ENCODE measurements at regions not wholly inside any gene's neighbourhood (a gene's known extent, or its start where the extent isn't known, plus 50 kb on each side); places are given as distances from the start of the nearest gene placed in this dataset.
A peak's percentile ranks its signal among the peaks of the same experiment; 100 is the strongest.

GRCh38 chr6:6751266-6751596 is 162.7 kb downstream of the LY86 start:
- ChIA-PET CTCF (interaction anchor here (0.6 to 1.5 kb wide), 3 partner anchors 75 to 159 kb away, joined by 3 to 4 read pairs (median 4); no protein-coding TSS in a partner anchor), POLR2A (interaction anchor here (0.7 to 5.0 kb wide), 17 partner anchors 15 to 486 kb away, joined by 3 to 21 read pairs (median 5); partner anchors contain the start of gene RREB1)
- no peaks in the 10 kb centered on the region for H3K36me3 Mint-ChIP-seq (ENCODE audit: insufficient read depth, unreplicated experiment)
- no peaks in the 10 kb centered on the region for H3K9me3 Mint-ChIP-seq (ENCODE audit: unreplicated experiment)
- H3K4me3 Mint-ChIP-seq (ENCODE audit: unreplicated experiment) = no peak overlapping the region
- intact Hi-C loops (cut with micrococcal nuclease) = no loop called here
- peaks cover 34% of the 10 kb centered on the region for H3K4me1 Mint-ChIP-seq (ENCODE audit: insufficient read depth, unreplicated experiment)
- TF ChIP-seq, protein P1, sequence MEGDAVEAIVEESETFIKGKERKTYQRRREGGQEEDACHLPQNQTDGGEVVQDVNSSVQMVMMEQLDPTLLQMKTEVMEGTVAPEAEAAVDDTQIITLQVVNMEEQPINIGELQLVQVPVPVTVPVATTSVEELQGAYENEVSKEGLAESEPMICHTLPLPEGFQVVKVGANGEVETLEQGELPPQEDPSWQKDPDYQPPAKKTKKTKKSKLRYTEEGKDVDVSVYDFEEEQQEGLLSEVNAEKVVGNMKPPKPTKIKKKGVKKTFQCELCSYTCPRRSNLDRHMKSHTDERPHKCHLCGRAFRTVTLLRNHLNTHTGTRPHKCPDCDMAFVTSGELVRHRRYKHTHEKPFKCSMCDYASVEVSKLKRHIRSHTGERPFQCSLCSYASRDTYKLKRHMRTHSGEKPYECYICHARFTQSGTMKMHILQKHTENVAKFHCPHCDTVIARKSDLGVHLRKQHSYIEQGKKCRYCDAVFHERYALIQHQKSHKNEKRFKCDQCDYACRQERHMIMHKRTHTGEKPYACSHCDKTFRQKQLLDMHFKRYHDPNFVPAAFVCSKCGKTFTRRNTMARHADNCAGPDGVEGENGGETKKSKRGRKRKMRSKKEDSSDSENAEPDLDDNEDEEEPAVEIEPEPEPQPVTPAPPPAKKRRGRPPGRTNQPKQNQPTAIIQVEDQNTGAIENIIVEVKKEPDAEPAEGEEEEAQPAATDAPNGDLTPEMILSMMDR (IDR thresholded peaks at IDR 0.05; ENCODE audit: unreplicated experiment) = no peak
- peak overlapping the region; percentile 4 for H3K27ac Mint-ChIP-seq (ENCODE audit: low read depth, unreplicated experiment)
- H3K27me3 Mint-ChIP-seq (ENCODE audit: insufficient read depth, unreplicated experiment) = no peaks in the 10 kb centered on the region
- BruUV-seq (replicated peaks) = no TSS peak
- DNase-seq (ENCODE audit: unreplicated experiment) = peak; percentile 18

GRCh38 chr6:6751619-6752023 is 163.1 kb downstream of the LY86 start:
- CTCF ChIA-PET = interaction anchor here (0.6 to 1.1 kb wide), 3 partner anchors 27 to 159 kb away, joined by 3 to 4 read pairs (median 3); no protein-coding TSS in a partner anchor
- POLR2A ChIA-PET = interaction anchor here (0.7 to 5.0 kb wide), 12 partner anchors 10 to 486 kb away, joined by 3 to 21 read pairs (median 6); partner anchors contain the start of gene RREB1

DNA sequence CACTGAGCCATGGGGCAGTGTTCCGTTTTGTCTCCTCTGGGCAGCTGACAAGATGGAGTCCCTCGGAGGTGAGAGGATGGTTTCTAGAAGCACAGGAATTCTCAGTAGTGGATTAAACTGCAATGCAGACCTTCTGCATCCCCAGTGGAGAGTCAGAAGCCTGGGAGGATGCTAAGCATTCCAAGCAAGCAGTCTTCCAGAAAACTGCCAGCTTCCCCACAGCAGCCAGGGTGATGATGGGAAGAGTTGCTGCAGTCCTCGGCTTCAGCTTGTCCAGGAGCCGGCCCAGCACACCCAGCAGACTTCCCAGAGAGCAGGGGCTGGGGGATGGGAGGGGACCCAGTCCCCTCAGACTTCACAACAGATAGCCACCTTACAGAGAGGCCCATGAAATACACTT is 163.6 kb downstream of the LY86 start:
- H3K4me1 Mint-ChIP-seq (ENCODE audit: insufficient read depth, unreplicated experiment) = peaks cover 34% of the 10 kb centered on the region
- H3K27ac Mint-ChIP-seq (ENCODE audit: low read depth, unreplicated experiment) = peak overlapping the region; percentile 4
- POLR2A ChIA-PET = interaction anchor here (0.5 to 5.0 kb wide), 9 partner anchors 9 to 485 kb away, joined by 3 to 21 read pairs (median 4); no protein-coding TSS in a partner anchor
- no peaks in the 10 kb centered on the region for H3K27me3 Mint-ChIP-seq (ENCODE audit: insufficient read depth, unreplicated experiment)
- intact Hi-C loops (cut with micrococcal nuclease) = no loop called here
- CTCF ChIA-PET = interaction anchor here (0.9 to 1.4 kb wide), 3 partner anchors 12 to 27 kb away, joined by 3 to 4 read pairs (median 4); no protein-coding TSS in a partner anchor
- no peaks in the 10 kb centered on the region for H3K36me3 Mint-ChIP-seq (ENCODE audit: insufficient read depth, unreplicated experiment)
- H3K9me3 Mint-ChIP-seq (ENCODE audit: unreplicated experiment) = no peaks in the 10 kb centered on the region
- TF ChIP-seq, protein P1 (IDR thresholded peaks at IDR 0.05; ENCODE audit: unreplicated experiment) = no peak
- peak overlapping the region; percentile 49 for H3K4me3 Mint-ChIP-seq (ENCODE audit: unreplicated experiment)
- no TSS peak for BruUV-seq (replicated peaks)
- no peak for DNase-seq (ENCODE audit: unreplicated experiment)

More at GRCh38 chr6:6751619-6752023, 163.1 kb downstream of the LY86 start:
- Mint-ChIP-seq H3K4me1 (ENCODE audit: insufficient read depth, unreplicated experiment) (peaks cover 34% of the 10 kb centered on the region), H3K27me3 (ENCODE audit: insufficient read depth, unreplicated experiment) (no peaks in the 10 kb centered on the region), H3K4me3 (ENCODE audit: unreplicated experiment) (peak overlapping the region; percentile 49), H3K36me3 (ENCODE audit: insufficient read depth, unreplicated experiment) (no peaks in the 10 kb centered on the region), H3K27ac (ENCODE audit: low read depth, unreplicated experiment) (peak overlapping the region; percentile 4), H3K9me3 (ENCODE audit: unreplicated experiment) (no peaks in the 10 kb centered on the region)
- peak; percentile 46 for DNase-seq (ENCODE audit: unreplicated experiment)
- no TSS peak for BruUV-seq (replicated peaks)
- intact Hi-C loops (cut with micrococcal nuclease) = no loop called here
- TF ChIP-seq, protein P1 (IDR thresholded peaks at IDR 0.05; ENCODE audit: unreplicated experiment) = no peak

DNA sequence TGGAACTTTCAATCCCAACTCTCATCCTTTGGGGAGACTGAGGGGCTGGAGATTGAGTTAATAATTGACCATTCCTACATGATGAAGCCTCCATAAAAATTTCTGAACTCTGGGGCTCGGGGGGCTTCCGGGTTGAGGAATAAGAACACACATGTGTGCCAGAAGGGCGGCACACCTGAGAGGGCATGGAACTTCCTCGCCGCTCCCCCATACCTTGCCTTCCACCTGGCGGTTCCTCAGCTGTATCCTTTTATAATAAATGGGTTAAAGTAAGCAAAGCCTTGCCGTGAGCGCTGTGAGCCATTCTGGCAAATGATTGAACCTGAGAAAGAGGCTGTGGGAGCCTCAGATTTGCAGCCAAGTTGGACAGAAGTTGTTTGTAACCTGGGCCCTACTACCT is 164.8 kb downstream of the LY86 start:
- H3K27me3 Mint-ChIP-seq (ENCODE audit: insufficient read depth, unreplicated experiment) = no peaks in the 10 kb centered on the region
- H3K4me3 Mint-ChIP-seq (ENCODE audit: unreplicated experiment) = no peak overlapping the region
- intact Hi-C loops (cut with micrococcal nuclease) = no loop called here
- POLR2A ChIA-PET = no interaction called here
- TF ChIP-seq, protein P1 (IDR thresholded peaks at IDR 0.05; ENCODE audit: unreplicated experiment) = no peak
- DNase-seq (ENCODE audit: unreplicated experiment) = no peak
- no peaks in the 10 kb centered on the region for H3K9me3 Mint-ChIP-seq (ENCODE audit: unreplicated experiment)
- BruUV-seq (replicated peaks) = no TSS peak
- H3K27ac Mint-ChIP-seq (ENCODE audit: low read depth, unreplicated experiment) = no peak overlapping the region
- H3K4me1 Mint-ChIP-seq (ENCODE audit: insufficient read depth, unreplicated experiment) = peaks cover 32% of the 10 kb centered on the region
- CTCF ChIA-PET = interaction anchor here (0.6 to 1.4 kb wide), 5 partner anchors 11 to 152 kb away, joined by 3 to 5 read pairs (median 4); no protein-coding TSS in a partner anchor
- H3K36me3 Mint-ChIP-seq (ENCODE audit: insufficient read depth, unreplicated experiment) = no peaks in the 10 kb centered on the region

All from MCF 10A (cell line).